ENCODE measurements at regions not wholly inside any gene's neighbourhood (a gene's known extent, or its start where the extent isn't known, plus 50 kb on each side); places are given as distances from the start of the nearest gene placed in this dataset.
"Not testable (repeated sequence)": the region's sequence is repeated elsewhere in the genome, so short reads cannot be mapped to it uniquely, and the experiment has no call there.

- no peak for DNase-seq
Observed at GRCh38 chr13:99733346-99733745, 232.1 kb downstream of the TM9SF2 start.

GRCh38 chr13:99731747-99732146 is 230.5 kb downstream of the TM9SF2 start:
- DNase-seq: no peak

- no peak for DNase-seq
Observed at GRCh38 chr13:99730403-99730802, 229.1 kb downstream of the TM9SF2 start.

- DNase-seq: no peak
Observed at GRCh38 chr13:99729745-99730144, 228.5 kb downstream of the TM9SF2 start.

GRCh38 chr13:99727651-99728050 is 226.4 kb downstream of the TM9SF2 start:
- not testable (repeated sequence) for DNase-seq

- no peak for DNase-seq
Observed at GRCh38 chr13:99726282-99726894, 225.1 kb downstream of the TM9SF2 start.

- no peak for DNase-seq
Observed at GRCh38 chr13:99725644-99726043, 224.4 kb downstream of the TM9SF2 start.

GRCh38 chr13:99724633-99725517 is 223.6 kb downstream of the TM9SF2 start:
- DNase-seq: no peak

- no peak for DNase-seq
Observed at GRCh38 chr13:99723878-99724277, 222.6 kb downstream of the TM9SF2 start.

- no peak for DNase-seq
Observed at GRCh38 chr13:99722931-99723330, 221.7 kb downstream of the TM9SF2 start.

- DNase-seq: no peak
Observed at GRCh38 chr13:99722338-99722818, 221.1 kb downstream of the TM9SF2 start.

GRCh38 chr13:99721606-99722337 is 220.5 kb downstream of the TM9SF2 start:
- no peak for DNase-seq

- DNase-seq: no peak
Observed at GRCh38 chr13:99717959-99718674, 216.8 kb downstream of the TM9SF2 start.

- DNase-seq: no peak
Observed at GRCh38 chr13:99709134-99709533, 207.9 kb downstream of the TM9SF2 start.

GRCh38 chr13:99704390-99704789 is 203.1 kb downstream of the TM9SF2 start:
- DNase-seq: no peak

GRCh38 chr13:99703908-99704307 is 202.6 kb downstream of the TM9SF2 start:
- DNase-seq: no peak

- no peak for DNase-seq
Observed at GRCh38 chr13:99702687-99703319, 201.5 kb downstream of the TM9SF2 start.

GRCh38 chr13:99700468-99700867 is 199.2 kb downstream of the TM9SF2 start:
- DNase-seq: no peak

- DNase-seq: no peak
Observed at GRCh38 chr13:99698816-99699099, 197.5 kb downstream of the TM9SF2 start.

GRCh38 chr13:99698010-99698815 is 196.9 kb downstream of the TM9SF2 start:
- DNase-seq: no peak

GRCh38 chr13:99695857-99696256 is 194.6 kb downstream of the TM9SF2 start:
- DNase-seq: no peak

Measured in CD4-positive, alpha-beta T cell treated with Interleukin-15 for 1 hour (primary cell).